ENCODE measurements at regions not wholly inside any gene's neighbourhood (a gene's known extent, or its start where the extent isn't known, plus 50 kb on each side); places are given as distances from the start of the nearest gene placed in this dataset.

GRCh38 chr11:110782616-110783015 is 70.4 kb upstream of the ARHGAP20 start:
- no peak for DNase-seq

- DNase-seq = no peak
Measured at GRCh38 chr11:110779108-110779507, 66.9 kb upstream of the ARHGAP20 start.

- no peak for DNase-seq
Measured at GRCh38 chr11:110778343-110778742, 66.1 kb upstream of the ARHGAP20 start.

GRCh38 chr11:110777775-110778174 is 65.5 kb upstream of the ARHGAP20 start:
- DNase-seq = no peak

GRCh38 chr11:110776081-110776480 is 63.8 kb upstream of the ARHGAP20 start:
- no peak for DNase-seq

GRCh38 chr11:110774138-110775014 is 62.1 kb upstream of the ARHGAP20 start:
- DNase-seq = no peak

- no peak for DNase-seq
Measured at GRCh38 chr11:110773442-110773841, 61.2 kb upstream of the ARHGAP20 start.

- no peak for DNase-seq
Measured at GRCh38 chr11:110772863-110773262, 60.6 kb upstream of the ARHGAP20 start.

- no peak for DNase-seq
Measured at GRCh38 chr11:110766316-110766715, 54.1 kb upstream of the ARHGAP20 start.

- no peak for DNase-seq
Measured at GRCh38 chr11:110764485-110764884, 52.2 kb upstream of the ARHGAP20 start.

- peak; percentile 31 for DNase-seq
Measured at GRCh38 chr11:110763249-110764011, 51.2 kb upstream of the ARHGAP20 start.

GRCh38 chr11:110762590-110762989 is 50.4 kb upstream of the ARHGAP20 start:
- no peak for DNase-seq
